ENCODE measurements at regions not wholly inside any gene's neighbourhood (a gene's known extent, or its start where the extent isn't known, plus 50 kb on each side); places are given as distances from the start of the nearest gene placed in this dataset.

GRCh38 chr2:116489944-116490343, 1324.5 kb upstream of the DDX18 start:
- H3K4me1 Mint-ChIP-seq = no peaks in the 10 kb centered on the region

GRCh38 chr2:116490511-116491145, 1323.9 kb upstream of the DDX18 start:
- H3K4me3 Mint-ChIP-seq = no peak overlapping the region
- no peak for TF ChIP-seq CTCF (IDR thresholded peaks at IDR 0.05)
- WGBS (ENCODE audit: insufficient coverage) = 86% methylated on average over 9 of the region's 9 CpGs
- Histone ChIP-seq H3K4me1 (ENCODE audit: control insufficient read depth, insufficient read depth, low read length) (no peaks in the 10 kb centered on the region), H3K36me3 (ENCODE audit: control insufficient read depth, insufficient read depth, low read length) (no peaks in the 10 kb centered on the region), H3K9me3 (ENCODE audit: control insufficient read depth, insufficient read depth, low read length) (no peaks in the 10 kb centered on the region), H3K27ac (ENCODE audit: low read length) (no peak overlapping the region), H3K27me3 (ENCODE audit: control insufficient read depth, insufficient read depth, low read length) (no peaks in the 10 kb centered on the region), H3K4me3 (ENCODE audit: low read length) (no peak overlapping the region)
- peaks cover 24 to 32% of the 10 kb centered on the region in 2 donors for H3K9me3 Mint-ChIP-seq
- H3K36me3 Mint-ChIP-seq = no peaks in the 10 kb centered on the region
- no peaks in the 10 kb centered on the region for H3K27me3 Mint-ChIP-seq (ENCODE audit: low read depth in 2 of 2)
- intact Hi-C loops (cut with micrococcal nuclease) = no loop called here
- H3K27ac Mint-ChIP-seq = no peak overlapping the region
- H3K4me1 Mint-ChIP-seq = no peaks in the 10 kb centered on the region
- ATAC-seq (no peak), DNase-seq (no peak)

More at GRCh38 chr2:116489944-116490343, 1324.5 kb upstream of the DDX18 start:
- Mint-ChIP-seq H3K36me3 (no peaks in the 10 kb centered on the region), H3K27ac (no peak overlapping the region), H3K4me3 (no peak overlapping the region), H3K9me3 (peaks cover 22 to 28% of the 10 kb centered on the region in 2 donors), H3K27me3 (ENCODE audit: low read depth in 2 of 2) (no peaks in the 10 kb centered on the region)
- Histone ChIP-seq H3K4me3 (ENCODE audit: low read length) (no peak overlapping the region), H3K27me3 (ENCODE audit: control insufficient read depth, insufficient read depth, low read length) (no peaks in the 10 kb centered on the region), H3K27ac (ENCODE audit: low read length) (no peak overlapping the region), H3K36me3 (ENCODE audit: control insufficient read depth, insufficient read depth, low read length) (no peaks in the 10 kb centered on the region), H3K4me1 (ENCODE audit: control insufficient read depth, insufficient read depth, low read length) (no peaks in the 10 kb centered on the region), H3K9me3 (ENCODE audit: control insufficient read depth, insufficient read depth, low read length) (peaks cover 2% of the 10 kb centered on the region)
- intact Hi-C loops (cut with micrococcal nuclease) = no loop called here
- ATAC-seq (no peak), DNase-seq (no peak)
- no peak for TF ChIP-seq CTCF (IDR thresholded peaks at IDR 0.05)
- WGBS (ENCODE audit: insufficient coverage) = 100% methylated on average over 1 of the region's 1 CpG

GRCh38 chr2:116491292-116491691, 1323.2 kb upstream of the DDX18 start:
- Mint-ChIP-seq H3K36me3 (no peaks in the 10 kb centered on the region), H3K27ac (no peak overlapping the region), H3K9me3 (peaks cover 22 to 26% of the 10 kb centered on the region in 2 donors), H3K4me3 (no peak overlapping the region), H3K4me1 (no peaks in the 10 kb centered on the region), H3K27me3 (ENCODE audit: low read depth in 2 of 2) (no peaks in the 10 kb centered on the region)
- no peak overlapping the region for H3K4me3 ChIP-seq (ENCODE audit: low read length)
- 90% methylated on average over 10 of the region's 11 CpGs for WGBS (ENCODE audit: insufficient coverage)
- TF ChIP-seq CTCF (IDR thresholded peaks at IDR 0.05) = no peak
- no peaks in the 10 kb centered on the region for H3K9me3 ChIP-seq (ENCODE audit: control insufficient read depth, insufficient read depth, low read length)
- H3K27me3 ChIP-seq (ENCODE audit: control insufficient read depth, insufficient read depth, low read length) = no peaks in the 10 kb centered on the region
- H3K27ac ChIP-seq (ENCODE audit: low read length) = no peak overlapping the region
- intact Hi-C loops (cut with micrococcal nuclease) = no loop called here
- DNase-seq = no peak
- H3K4me1 ChIP-seq (ENCODE audit: control insufficient read depth, insufficient read depth, low read length) = no peaks in the 10 kb centered on the region
- H3K36me3 ChIP-seq (ENCODE audit: control insufficient read depth, insufficient read depth, low read length) = no peaks in the 10 kb centered on the region
- ATAC-seq = no peak

- ATAC-seq (no peak), DNase-seq (no peak)
- 48% methylated on average over 5 of the region's 5 CpGs for WGBS (ENCODE audit: insufficient coverage)
- Histone ChIP-seq H3K9me3 (ENCODE audit: control insufficient read depth, insufficient read depth, low read length) (no peaks in the 10 kb centered on the region), H3K27ac (ENCODE audit: low read length) (no peak overlapping the region), H3K4me1 (ENCODE audit: control insufficient read depth, insufficient read depth, low read length) (no peaks in the 10 kb centered on the region), H3K4me3 (ENCODE audit: low read length) (no peak overlapping the region), H3K27me3 (ENCODE audit: control insufficient read depth, insufficient read depth, low read length) (no peaks in the 10 kb centered on the region), H3K36me3 (ENCODE audit: control insufficient read depth, insufficient read depth, low read length) (no peaks in the 10 kb centered on the region)
- Mint-ChIP-seq H3K4me3 (no peak overlapping the region), H3K36me3 (no peaks in the 10 kb centered on the region), H3K4me1 (no peaks in the 10 kb centered on the region), H3K27me3 (ENCODE audit: low read depth in 2 of 2) (no peaks in the 10 kb centered on the region), H3K27ac (no peak overlapping the region), H3K9me3 (peaks cover 6 to 15% of the 10 kb centered on the region in 2 donors)
- intact Hi-C loops (cut with micrococcal nuclease) = no loop called here
- TF ChIP-seq CTCF (IDR thresholded peaks at IDR 0.05) = no peak
These were observed 1315.1 kb upstream of the DDX18 start for GRCh38 chr2:116499389-116499788.

Measured in natural killer cell (primary cell).